Vagina (tissue), 2 donors: ENCODE measurements at regions not wholly inside any gene's neighbourhood (a gene's known extent, or its start where the extent isn't known, plus 50 kb on each side); places are given as distances from the start of the nearest gene placed in this dataset.

Source experiments
- POLR2A ChIP-seq, 2 donors: fragments of 450-650 bp; IDR thresholded peaks; one replicate each; pipeline ENCODE4 v1.6.1; 2017; ENCODE audit warnings: antibody characterized with exemption in 2 of 2, mild to moderate bottlenecking in 2 of 2, moderate library complexity in 2 of 2
- POLR2AphosphoS5 ChIP-seq, 2 donors: sonication (generic); formaldehyde crosslinking; IDR thresholded peaks; one replicate each; pipeline ENCODE4 v1.9.0; 2017; ENCODE audit warnings: antibody characterized with exemption in 2 of 2, mild to moderate bottlenecking in 2 of 2, low read depth in 1 of 2; ENCODE audit not compliant: insufficient read depth in 1 of 2
- TF ChIP-seq, protein P1 (sequence below), 3 experiments: fragments of 450-650 bp in 2 of 3; fragments of 200-600 bp in 1 of 3; sonication (generic) in 1 of 3; IDR thresholded peaks; one replicate each; pipeline ENCODE4 v1.5.1; 2017 to 2019; ENCODE audit warnings: antibody characterized with exemption in 3 of 3, mild to moderate bottlenecking in 2 of 3, moderate library complexity in 2 of 3

DNA sequence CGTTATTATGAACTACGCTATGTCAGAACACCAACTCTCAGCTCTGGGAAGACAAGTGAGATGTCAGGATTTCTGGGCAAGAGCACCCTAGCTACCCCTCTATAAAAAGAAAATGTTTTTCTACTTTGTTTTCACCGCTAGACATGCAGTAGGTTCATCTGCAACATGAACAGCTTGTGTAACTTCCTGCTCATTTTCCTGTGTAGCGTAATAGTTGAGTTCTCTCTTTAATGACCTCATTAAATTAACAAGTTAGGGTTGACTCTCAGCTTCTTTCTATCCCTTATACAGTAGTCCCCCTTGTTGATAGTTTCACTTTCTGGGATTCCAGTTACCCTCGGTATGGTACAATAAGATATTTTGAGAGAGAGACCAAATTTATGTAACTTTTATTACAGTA lies 329.4 kb upstream of the ZNF32 start:
- TF ChIP-seq POLR2A (IDR thresholded peaks at IDR 0.05) (no peak), POLR2AphosphoS5 (IDR thresholded peaks at IDR 0.05; ENCODE audit: insufficient read depth in 1 of 2, low read depth in 1 of 2) (no peak)
- TF ChIP-seq, protein P1, sequence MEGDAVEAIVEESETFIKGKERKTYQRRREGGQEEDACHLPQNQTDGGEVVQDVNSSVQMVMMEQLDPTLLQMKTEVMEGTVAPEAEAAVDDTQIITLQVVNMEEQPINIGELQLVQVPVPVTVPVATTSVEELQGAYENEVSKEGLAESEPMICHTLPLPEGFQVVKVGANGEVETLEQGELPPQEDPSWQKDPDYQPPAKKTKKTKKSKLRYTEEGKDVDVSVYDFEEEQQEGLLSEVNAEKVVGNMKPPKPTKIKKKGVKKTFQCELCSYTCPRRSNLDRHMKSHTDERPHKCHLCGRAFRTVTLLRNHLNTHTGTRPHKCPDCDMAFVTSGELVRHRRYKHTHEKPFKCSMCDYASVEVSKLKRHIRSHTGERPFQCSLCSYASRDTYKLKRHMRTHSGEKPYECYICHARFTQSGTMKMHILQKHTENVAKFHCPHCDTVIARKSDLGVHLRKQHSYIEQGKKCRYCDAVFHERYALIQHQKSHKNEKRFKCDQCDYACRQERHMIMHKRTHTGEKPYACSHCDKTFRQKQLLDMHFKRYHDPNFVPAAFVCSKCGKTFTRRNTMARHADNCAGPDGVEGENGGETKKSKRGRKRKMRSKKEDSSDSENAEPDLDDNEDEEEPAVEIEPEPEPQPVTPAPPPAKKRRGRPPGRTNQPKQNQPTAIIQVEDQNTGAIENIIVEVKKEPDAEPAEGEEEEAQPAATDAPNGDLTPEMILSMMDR (IDR thresholded peaks at IDR 0.05), result no peak
